ENCODE measurements at regions not wholly inside any gene's neighbourhood (a gene's known extent, or its start where the extent isn't known, plus 50 kb on each side); places are given as distances from the start of the nearest gene placed in this dataset.

- no peaks in the 10 kb centered on the region for H3K4me1 ChIP-seq (ENCODE audit: control insufficient read depth in 2 of 2, insufficient read depth in 2 of 2, low read length in 2 of 2)
- no peak overlapping the region for H3K4me3 ChIP-seq (ENCODE audit: control extremely low read depth in 1 of 5, extremely low read depth in 1 of 5, insufficient read depth in 1 of 5, low read depth in 2 of 5, low read length in 4 of 5)
- ATAC-seq (ENCODE audit: low read depth) (no peak), DNase-seq (no peak)
- H3K27ac ChIP-seq (ENCODE audit: low read length in 2 of 2): no peak overlapping the region
- no peak for TF ChIP-seq CTCF (IDR thresholded peaks at IDR 0.05)
- no peak for TF ChIP-seq EZH2 (IDR thresholded peaks at IDR 0.05; ENCODE audit: borderline replicate concordance, insufficient read depth, low read depth, low read length, poor library complexity, severe bottlenecking)
- Mint-ChIP-seq H3K27ac (no peak overlapping the region), H3K4me1 (no peaks in the 10 kb centered on the region), H3K27me3 (no peaks in the 10 kb centered on the region), H3K4me3 (no peak overlapping the region), H3K9me3 (ENCODE audit: insufficient read depth) (no peaks in the 10 kb centered on the region)
- no peak overlapping the region for H3K9ac ChIP-seq (ENCODE audit: low read length)
- ChIA-PET POLR2A (no interaction called here), CTCF (no interaction called here)
- H3K79me2 ChIP-seq (ENCODE audit: control insufficient read depth, insufficient read depth, low read length): no peaks in the 10 kb centered on the region
- intact Hi-C loops (cut with micrococcal nuclease): no loop called here
- no peaks in the 10 kb centered on the region for H3K27me3 ChIP-seq (replicated peaks in 1 of 4; ENCODE audit: control extremely low read depth in 1 of 4, control insufficient read depth in 3 of 4, insufficient read depth in 4 of 4, low read length in 3 of 4)
- H2AFZ ChIP-seq (ENCODE audit: insufficient read depth, low read depth, low read length, poor library complexity, severe bottlenecking): no peak overlapping the region
- 77% methylated on average over 20 of the region's 25 CpGs for WGBS (ENCODE audit: insufficient coverage)
- no peaks in the 10 kb centered on the region for H3K36me3 ChIP-seq (replicated peaks in 1 of 2; ENCODE audit: control extremely low read depth in 1 of 2, control insufficient read depth in 1 of 2, extremely low read depth in 1 of 2, insufficient read depth in 2 of 2, low read length in 1 of 2)
- no peaks in the 10 kb centered on the region for H3K9me3 ChIP-seq (ENCODE audit: control extremely low read depth in 1 of 3, control insufficient read depth in 2 of 3, insufficient read depth in 1 of 3, low read length in 2 of 3)
- H4K20me1 ChIP-seq (ENCODE audit: control insufficient read depth, insufficient read depth, low read length, poor library complexity, severe bottlenecking): no peaks in the 10 kb centered on the region
- no peak overlapping the region for H3K4me2 ChIP-seq (replicated peaks; ENCODE audit: low read depth, low read length, poor library complexity, severe bottlenecking)
These were observed 65.0 kb upstream of the TRPC4 start for GRCh38 chr13:37934339-37935191.

GRCh38 chr13:37929308-37929707, 59.7 kb upstream of the TRPC4 start:
- Mint-ChIP-seq H3K4me1 (no peaks in the 10 kb centered on the region), H3K27me3 (no peaks in the 10 kb centered on the region), H3K9me3 (ENCODE audit: insufficient read depth) (no peaks in the 10 kb centered on the region), H3K27ac (no peak overlapping the region), H3K4me3 (no peak overlapping the region)
- Histone ChIP-seq H4K20me1 (ENCODE audit: control insufficient read depth, insufficient read depth, low read length, poor library complexity, severe bottlenecking) (no peaks in the 10 kb centered on the region), H3K9ac (ENCODE audit: low read length) (no peak overlapping the region), H3K36me3 (replicated peaks in 1 of 2; ENCODE audit: control extremely low read depth in 1 of 2, control insufficient read depth in 1 of 2, extremely low read depth in 1 of 2, insufficient read depth in 2 of 2, low read length in 1 of 2) (no peaks in the 10 kb centered on the region), H3K79me2 (ENCODE audit: control insufficient read depth, insufficient read depth, low read length) (no peaks in the 10 kb centered on the region), H3K27ac (ENCODE audit: low read length in 2 of 2) (no peak overlapping the region), H3K4me3 (ENCODE audit: control extremely low read depth in 1 of 5, extremely low read depth in 1 of 5, insufficient read depth in 1 of 5, low read depth in 2 of 5, low read length in 4 of 5) (no peak overlapping the region), H3K9me3 (ENCODE audit: control extremely low read depth in 1 of 3, control insufficient read depth in 2 of 3, insufficient read depth in 1 of 3, low read length in 2 of 3) (no peaks in the 10 kb centered on the region), H3K4me1 (ENCODE audit: control insufficient read depth in 2 of 2, insufficient read depth in 2 of 2, low read length in 2 of 2) (no peaks in the 10 kb centered on the region), H3K4me2 (replicated peaks; ENCODE audit: low read depth, low read length, poor library complexity, severe bottlenecking) (no peak overlapping the region), H2AFZ (ENCODE audit: insufficient read depth, low read depth, low read length, poor library complexity, severe bottlenecking) (no peak overlapping the region), H3K27me3 (replicated peaks in 1 of 4; ENCODE audit: control extremely low read depth in 1 of 4, control insufficient read depth in 3 of 4, insufficient read depth in 4 of 4, low read length in 3 of 4) (no peaks in the 10 kb centered on the region)
- no peak for TF ChIP-seq CTCF (IDR thresholded peaks at IDR 0.05)
- no peak for TF ChIP-seq EZH2 (IDR thresholded peaks at IDR 0.05; ENCODE audit: borderline replicate concordance, insufficient read depth, low read depth, low read length, poor library complexity, severe bottlenecking)
- CTCF ChIA-PET: no interaction called here
- 55% methylated on average over 2 of the region's 4 CpGs for WGBS (ENCODE audit: insufficient coverage)
- POLR2A ChIA-PET: no interaction called here
- DNase-seq (no peak), ATAC-seq (ENCODE audit: low read depth) (no peak)
- intact Hi-C loops (cut with micrococcal nuclease): no loop called here
